NCI-H187 (cell line): ENCODE measurements at regions not wholly inside any gene's neighbourhood (a gene's known extent, or its start where the extent isn't known, plus 50 kb on each side); places are given as distances from the start of the nearest gene placed in this dataset.
A peak's percentile ranks its signal among the peaks of the same experiment; 100 is the strongest.

Experiments
- DNase-seq, 2 experiments: peaks; one replicate each; lab custom pipeline; 2025; lab: John Stamatoyannopoulos, UW

DNA sequence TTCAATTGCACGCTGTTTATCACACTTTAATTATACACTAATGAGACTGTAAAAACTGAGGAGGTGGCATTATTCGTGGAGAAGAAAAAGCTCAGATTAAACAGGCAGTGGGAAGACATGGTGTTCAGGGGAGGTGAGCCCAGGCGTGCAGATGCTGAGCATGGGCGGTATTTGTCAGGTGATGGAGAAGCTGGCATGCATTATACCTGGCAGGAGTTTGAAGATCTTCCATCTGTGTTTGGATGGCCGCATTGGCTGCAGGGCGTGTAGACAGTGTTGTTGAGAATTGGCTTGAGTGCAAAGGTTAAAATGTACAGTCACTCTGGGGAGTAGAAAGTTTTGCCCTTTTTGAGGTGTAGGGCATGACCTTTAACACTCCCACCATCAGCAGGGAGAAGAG, 213.8 kb downstream of the ERMARD start:
- DNase-seq = no peak

DNA sequence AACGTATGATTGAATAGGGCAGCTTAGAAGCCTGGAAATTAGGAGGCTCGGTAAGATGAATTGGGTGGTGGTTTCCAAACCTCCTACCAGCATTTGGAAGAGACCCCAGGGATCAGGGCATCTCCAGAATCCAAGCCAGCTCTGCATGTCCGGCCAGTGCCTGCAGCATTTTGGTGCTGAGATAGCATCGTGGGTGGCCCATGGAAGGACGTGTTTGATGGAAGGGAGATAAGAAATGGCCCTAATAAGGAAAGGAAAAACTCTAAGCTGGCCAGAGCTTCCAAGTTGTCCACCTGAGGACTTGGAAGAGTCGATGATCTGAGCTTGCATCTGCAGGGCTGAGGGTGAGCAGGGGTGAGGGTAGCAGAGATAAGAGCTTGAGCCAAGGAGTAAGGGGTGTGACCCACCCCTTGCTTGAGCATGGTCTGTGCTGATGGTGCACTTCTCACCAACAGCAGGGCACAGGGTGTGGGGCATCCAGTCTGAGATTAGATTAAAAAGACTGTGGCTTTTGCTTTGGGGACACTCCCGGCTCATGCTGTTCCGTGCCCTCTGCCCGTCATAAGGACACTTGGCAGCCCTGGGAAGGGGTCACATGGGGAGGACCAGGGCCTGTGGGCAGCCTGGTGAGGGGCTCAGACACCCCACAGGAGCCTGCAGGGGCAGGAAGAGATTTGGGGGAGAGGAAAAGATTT, 213.2 kb downstream of the ERMARD start:
- no peak for DNase-seq

DNA sequence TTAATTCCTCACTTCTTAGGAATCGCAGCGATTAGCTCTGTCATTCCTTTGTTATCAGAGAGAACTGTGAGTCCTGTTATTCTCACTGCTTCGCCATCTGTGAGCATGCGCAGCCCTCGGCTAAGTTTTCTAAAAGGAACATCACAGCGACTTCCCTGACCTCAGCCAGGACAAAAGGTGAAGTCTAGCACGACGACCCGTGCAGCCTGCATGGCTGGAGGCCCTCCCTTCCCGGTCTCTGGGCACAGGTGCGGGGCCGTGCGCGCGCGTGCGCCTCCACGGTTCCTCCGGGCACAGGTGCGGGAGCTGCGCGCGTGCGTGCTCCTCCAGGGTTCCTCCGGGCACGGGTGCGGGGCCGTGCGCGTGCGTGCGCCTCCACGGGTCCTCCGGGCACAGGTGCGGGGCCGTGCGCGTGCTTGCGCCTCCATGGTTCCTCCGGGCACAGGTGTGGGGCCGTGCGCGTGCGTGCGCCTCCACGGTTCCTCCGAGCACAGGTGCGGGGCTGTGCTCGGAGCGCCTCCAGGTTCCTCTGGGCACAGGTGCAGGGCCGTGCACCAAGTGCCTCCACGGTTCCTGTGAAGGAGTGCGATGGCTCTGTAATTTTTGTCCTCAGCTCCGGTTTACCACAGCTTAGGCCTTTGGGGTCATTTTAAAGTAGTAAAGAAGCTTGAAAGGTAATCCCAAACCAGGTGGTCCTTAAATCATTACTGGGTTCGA, 212.3 kb downstream of the ERMARD start:
- no peak for DNase-seq

DNA sequence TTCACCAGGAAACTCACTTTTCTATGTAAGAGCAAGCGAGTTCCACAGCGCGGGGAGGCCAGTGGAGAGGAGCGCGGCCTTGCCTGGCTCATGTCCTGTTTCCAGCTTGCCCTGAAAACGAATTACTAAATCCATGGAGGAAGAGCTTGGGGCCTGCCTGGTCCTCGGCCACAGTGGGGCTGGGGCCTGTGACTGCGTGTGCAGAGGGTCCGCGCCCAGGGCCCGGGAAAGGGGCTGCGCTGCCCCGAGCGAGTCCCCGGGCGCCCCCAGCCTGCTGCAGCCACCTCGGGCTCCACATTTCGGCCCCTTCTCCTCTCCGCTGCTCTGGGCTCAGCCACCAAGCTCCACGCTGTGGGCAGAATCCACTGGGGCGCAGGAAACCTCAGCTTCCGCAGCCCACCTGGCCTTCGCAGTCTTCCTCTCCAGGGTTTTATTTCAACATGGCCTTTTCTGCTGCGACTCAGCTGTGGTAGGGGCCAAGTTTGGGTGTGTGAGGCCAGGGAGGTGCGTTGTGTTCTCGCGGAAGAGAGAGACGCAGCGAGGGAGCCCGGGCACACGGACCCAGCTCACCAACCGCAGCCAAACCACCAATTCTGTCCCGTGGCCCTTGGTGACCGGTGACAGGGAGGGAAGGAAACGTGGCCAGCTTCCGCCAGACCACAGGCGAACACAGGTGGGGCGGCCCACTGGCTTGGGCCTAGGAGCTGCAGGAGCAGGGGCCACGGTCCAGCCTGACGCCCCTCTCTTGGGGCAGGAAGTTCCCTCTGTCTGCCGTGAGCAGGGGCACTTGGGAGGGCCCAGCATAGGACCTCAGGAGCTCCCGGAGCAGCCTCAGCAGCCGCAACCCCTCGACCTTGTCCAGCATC, 211.4 kb downstream of the ERMARD start:
- no peak for DNase-seq

DNA sequence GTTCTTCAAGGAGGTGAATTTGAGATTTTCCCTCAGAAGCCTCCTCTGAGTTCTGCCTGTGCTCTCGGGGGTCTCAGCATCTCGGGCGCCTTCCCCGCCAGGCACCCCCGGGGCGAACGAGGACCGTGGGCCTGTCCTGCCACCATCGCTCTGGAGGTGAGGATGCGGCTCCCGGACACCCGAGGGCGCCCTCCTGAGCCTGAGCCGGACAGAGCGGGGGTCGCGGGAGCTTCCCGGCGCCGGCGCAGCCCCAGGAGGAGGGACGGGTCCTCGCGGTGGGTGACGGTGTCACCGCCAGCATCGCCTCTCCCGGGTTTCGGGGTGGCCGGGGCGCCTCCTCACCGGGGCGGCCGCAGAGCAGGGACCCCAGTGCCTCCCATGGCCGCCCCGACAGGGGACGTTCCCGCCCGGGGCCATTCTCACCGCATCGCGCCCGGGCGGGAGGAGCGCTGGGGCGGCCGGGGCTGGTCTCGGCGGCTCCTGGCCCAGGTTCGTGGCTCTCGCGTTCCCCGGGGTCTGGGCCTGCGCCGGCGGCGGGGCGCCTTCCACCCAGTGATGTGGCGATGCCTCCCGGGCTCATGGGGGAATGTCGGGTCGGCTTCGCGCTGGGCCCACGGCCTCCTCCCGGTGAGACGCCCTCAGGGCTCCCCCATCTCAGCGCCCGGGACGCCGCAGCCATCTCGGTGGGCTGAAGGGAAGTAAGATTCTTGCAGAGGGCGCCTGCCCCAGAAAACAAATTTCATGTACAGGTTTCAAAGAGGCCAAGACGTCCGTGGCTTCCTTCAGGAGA, 210.5 kb downstream of the ERMARD start:
- DNase-seq = no peak

DNA sequence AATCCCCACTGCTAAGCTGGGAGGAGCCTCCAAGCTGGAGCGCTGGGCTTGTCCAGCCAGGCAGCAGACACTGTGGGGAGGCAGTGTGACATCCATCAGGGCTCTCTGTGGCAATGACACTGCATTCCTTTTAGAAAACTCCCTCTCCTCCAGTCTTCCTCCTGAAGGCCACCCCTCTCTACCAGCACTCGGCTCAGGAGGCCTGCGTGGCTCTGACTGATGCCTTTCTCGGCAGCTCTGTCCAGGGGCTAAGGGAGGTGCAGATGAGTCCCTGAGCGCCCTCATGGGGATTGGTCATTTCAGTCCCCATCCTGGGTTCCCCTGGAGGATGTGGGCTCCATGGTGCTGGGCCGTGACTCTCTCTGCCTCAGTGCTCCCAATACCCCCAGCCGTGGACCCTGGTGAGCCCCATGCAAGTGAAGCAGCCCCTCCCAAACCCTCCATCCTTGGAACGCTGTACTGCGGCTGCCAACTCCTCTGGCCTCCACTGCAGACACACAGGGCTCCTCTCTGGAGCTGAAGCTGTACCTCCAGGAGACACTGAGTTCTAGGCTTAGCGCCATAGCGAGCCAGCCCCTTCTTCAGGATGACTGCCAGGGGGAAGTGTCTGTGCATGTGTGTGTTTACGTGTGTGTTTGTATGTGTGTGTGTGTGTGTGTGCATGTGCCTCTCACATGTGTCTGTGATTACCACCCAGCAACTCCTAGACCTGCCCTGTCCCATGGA, 209.6 kb downstream of the ERMARD start:
- DNase-seq = no peak

DNA sequence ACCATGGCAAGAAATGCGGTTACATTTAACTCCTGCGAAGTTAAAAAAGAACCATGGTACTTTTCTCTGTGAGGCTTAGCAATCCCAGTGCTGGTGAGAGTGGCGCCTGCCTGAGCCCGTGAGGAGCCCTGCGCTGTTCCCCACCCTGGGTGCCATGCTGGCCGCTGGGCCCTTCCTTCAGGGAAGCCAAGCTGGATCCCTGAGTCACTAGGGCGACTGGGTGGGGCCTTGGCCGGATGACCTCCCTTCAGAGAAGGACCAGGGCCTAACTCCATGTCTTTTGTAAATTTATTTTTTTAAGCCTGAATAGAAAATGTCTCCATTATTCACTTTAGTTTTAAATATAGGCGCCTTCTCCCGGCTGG, 209.1 kb downstream of the ERMARD start:
- no peak for DNase-seq

DNA sequence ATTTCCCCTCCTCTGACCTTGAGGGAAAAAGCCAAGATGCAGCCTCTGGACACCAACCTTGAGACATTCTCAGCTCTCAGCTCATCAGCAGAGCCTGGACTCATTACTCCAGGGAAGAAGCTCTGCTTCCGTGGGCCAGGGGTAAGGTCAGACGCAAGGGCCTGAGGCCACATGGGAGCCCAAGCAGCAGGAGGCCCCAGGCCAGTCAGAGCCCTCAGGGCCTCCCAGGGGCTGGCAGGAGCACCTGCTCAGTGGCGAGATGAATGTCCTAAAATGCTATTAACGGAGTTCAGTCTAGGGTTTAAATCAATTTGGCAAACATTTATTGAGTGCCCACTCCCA, 208.6 kb downstream of the ERMARD start:
- no peak for DNase-seq

DNA sequence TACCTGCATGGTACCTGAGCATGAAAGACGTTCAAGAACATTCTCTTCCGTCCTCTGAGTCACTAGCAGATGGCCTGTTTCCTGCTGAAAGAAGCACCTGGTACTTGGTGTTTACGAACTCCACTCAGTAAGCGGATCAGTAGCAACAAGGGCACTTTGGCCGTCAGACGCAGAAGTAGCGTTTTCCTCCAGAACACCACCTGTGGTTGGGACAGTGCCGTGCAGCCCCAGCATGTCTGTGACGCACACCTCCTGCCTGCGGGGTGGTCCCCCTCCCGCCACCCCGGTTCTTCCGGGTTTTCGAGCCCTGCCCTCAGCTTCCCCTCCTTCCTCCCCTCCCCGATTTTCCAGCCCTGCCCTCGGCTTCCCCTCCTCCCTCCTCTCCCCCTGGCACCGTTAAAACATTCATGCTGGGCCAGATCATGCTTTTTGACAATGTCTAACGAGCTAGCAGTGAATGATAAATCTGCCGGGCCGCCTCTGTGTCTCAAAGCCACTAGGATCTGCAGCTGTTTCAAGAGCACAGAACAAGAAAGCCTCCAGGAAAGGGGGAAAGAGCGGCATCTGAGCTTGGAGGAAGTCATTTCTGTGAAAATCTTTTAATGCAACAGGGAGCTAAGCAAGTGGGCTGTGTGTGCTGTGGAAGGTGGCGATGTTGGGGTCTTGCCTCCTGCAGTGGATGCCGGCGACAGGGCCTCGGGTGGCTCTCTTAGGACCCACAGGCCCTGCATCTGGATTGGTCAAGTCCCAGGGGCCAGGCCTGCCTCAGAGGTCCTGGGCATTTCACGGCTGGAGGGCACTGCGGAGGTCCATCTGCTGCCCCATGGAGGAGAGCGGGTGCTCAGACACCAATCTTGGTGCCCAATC, 207.9 kb downstream of the ERMARD start:
- peak; percentile 52 to 53 for DNase-seq

DNA sequence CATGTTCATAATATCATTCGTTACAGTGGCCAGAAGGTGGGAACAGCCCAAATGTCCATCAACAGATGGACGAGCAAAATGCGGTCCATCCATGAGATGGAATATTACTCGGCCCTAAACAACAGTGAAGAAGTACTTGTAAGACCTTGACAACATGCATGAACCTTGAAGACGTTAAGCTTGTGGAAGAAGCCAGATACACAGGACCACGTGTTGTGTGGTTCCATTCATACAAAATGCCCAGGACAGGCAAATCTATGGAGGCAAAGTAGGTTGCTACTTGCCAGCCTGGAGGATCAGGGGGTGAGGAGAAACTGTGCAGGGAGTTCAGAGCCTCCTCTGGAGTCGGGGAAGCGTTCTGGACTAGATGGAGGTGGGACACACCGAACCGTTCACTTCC, 207.1 kb downstream of the ERMARD start:
- no peak for DNase-seq

DNA sequence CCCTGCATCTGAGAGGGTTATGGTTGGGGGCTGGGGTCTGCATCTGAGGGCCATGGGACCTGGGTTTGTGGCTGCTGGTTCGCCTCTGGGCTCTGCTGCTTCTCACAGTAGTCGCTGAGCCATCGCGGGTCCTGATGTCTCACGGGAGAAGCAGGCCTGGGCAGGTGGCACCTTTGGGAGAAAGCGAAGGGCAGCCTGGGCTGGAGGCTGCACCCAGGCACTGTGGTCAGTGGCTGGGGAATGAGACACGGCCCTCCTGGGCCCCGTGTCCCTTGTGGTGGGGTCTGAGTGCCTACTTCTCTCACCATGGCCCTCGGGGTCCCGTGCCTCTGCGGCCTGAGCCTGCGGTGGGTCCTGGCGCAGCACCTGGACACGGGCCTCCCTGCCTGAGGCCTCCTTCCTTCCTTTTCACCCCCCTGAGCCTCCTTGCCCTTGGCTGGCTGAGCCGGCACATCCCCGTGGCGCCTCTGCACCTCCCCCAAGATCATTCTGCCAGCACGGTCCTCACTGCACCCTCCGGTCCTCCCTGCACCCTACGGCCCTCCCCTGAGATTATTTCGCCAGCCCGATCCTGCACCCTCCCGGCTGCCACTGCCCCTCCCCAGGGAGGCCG, 206.0 kb downstream of the ERMARD start:
- DNase-seq = no peak

DNA sequence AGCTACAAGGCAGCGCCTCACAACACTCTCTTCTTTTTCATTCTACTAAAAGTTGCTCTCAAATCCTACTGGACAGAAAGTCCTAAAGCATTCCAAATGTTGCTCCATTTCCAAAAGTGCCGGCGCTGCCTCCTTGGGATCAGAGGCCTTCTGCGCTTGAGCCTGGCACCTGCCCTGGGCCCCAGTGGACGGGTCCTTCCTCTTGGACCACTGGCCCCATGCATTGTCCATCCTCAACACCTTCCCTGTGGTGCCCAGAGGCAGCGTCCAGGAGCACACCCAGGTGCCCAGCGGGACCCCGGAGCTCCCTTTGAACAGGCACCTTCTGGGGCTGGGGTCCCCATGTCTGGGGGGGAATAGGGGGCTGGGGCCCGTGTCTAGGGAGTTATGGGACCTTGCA, 205.2 kb downstream of the ERMARD start:
- no peak for DNase-seq

DNA sequence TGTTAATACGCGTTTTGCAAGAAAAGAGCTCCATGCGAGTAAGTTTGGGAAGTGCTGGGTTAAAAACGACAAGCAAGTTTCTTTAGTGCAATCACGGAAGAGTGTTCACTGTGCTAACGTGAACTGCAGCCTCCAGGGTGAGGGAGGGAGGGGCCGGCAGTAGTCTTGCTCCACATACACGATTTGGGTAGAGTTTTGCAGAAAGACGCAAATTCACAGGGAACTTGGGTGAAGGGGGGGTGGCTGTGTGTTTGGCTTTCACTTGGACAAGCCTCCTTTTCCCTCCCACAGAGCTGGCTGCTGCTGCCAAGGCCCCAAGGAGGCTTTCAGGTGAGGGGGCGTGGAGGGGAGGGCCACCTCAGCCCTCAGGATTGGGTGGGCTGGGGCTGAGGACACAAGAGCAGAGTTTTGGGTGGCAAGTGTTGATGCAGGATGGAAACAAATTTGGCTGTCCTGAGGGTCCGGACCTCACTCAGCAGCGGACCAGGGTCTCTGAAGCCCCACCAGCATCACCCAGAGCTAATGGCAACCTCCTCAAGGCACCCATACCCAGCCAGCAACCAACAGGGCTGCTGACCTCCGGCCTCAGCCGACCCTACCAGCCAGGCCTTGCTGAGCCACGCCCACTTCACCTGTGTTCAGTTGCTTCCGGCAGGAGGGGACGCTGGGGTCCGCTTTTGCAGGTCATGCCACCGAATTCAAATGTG, 204.5 kb downstream of the ERMARD start:
- no peak for DNase-seq

DNA sequence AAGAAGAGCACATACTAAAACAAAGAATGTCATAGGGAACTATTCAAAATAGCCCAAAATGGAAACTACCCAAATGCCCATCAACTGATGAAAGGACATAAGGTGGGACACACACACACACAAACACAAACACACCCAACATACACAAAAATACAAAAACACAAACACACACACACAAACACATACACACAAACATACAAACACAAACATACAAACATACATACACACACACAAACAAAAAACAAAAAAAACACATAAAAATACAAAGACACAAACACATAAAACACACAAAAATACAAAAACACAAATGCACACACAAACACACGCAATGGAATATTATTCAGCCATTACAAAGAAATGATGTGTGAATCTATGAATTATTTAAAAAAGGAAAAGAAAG, 203.6 kb downstream of the ERMARD start:
- DNase-seq = no peak

DNA sequence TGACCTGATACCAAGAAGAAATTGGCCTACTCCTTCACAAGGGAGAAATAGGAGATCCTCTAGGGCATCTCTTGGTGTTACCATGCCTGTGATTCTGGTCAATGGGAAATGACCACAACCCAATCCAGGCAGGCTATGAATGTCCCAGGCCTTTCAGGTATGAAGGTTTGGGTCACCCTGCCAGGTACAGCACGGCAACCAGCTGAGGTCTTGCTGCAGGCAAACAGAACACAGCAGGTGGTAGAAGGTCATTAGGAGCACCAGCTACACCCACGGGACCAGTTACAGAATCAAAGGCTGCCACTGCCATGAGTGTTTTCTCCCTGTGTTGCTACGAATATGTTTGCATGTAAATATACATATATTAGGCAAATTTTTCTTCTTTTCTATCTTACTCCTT, 202.3 kb downstream of the ERMARD start:
- DNase-seq = no peak

DNA sequence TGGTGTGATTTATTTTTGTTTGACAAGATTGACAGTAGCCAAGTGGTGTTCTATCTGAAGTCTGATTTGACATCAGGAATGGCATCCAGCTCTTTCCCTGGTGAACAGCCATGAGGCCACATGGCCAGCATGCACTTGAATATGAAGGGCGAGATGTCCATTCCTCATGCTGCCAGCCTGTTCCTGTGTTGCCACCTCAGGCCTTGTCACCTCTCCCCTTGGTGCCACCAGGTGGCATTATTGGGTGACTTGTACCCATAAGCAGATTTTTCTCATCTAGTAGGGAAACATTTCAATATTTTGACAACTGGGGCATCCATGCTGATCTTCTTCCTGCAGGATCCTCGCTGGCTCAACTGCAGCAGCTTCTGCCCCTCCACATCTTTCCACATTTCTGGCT, 199.1 kb downstream of the ERMARD start:
- no peak for DNase-seq

DNA sequence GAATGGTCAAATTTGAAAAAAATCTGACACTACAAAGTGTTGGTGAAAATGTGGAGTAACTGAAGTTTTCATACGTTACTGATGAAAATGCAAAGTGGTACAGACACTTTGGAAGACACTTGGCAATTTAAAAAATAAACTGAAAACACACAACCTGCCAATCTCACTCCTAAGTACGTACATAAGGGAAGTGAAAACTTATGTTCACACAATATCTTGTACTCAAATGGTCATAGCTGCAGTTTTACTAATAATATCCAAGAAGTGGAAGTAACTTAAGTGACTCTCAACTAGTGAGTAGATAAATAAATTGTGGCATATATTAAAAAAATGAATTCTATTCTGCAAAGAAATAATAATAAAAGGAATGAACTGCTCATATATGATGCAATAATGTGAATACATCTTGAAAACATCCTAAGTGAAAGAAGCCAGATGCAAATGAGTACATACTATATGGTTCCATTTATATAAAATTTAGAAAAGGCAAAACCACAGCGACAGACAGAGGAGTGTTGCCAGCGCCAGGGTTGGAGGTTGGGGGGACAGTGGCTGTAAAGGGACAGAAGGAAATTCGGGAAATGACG, 198.2 kb downstream of the ERMARD start:
- no peak for DNase-seq

DNA sequence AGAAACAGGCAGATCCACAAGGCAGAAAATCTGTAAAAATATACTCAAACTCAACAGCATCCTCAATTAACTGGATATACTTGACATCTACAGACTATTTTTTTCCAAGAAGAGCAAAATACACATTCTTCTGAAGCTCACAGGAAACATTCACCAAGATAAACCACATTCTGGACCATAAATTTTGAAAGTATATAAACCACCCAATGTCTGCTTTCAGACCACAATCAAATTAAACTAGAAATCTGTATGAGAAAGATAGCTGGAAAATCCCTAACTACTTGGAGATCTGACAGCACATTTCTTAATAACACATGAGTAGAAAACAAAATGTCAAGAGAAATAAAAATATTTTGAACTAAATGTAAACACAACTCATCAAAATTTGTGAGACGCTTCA, 195.5 kb downstream of the ERMARD start:
- DNase-seq = no peak

DNA sequence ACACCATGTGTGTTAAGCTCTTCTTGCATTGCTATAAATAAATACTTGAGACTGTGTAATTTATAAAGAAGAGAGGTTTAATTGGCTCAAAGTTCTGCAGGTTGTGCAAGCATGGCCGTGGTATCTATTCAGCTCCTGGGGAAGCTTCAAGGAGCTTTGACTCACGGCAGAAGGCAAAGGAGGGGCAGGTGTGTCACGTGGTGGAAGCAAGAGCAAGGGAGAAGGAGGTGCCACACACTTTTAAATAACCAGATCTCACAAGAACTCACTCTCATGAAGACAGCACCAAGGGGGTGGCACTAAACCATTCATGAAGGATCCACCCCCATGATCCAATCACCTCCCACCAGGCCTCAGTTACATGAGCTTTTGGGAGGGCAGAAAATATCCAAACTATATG, 193.7 kb downstream of the ERMARD start:
- DNase-seq = no peak
